Skeletal muscle tissue (tissue), 3 donors: ENCODE measurements at regions not wholly inside any gene's neighbourhood (a gene's known extent, or its start where the extent isn't known, plus 50 kb on each side); places are given as distances from the start of the nearest gene placed in this dataset.

ENCODE experiments used
- H3K27ac ChIP-seq: one replicate; pipeline ENCODE4 v1.7.0; 2013; ENCODE audit warnings: mild to moderate bottlenecking, low read depth, low read length, inconsistent platforms
- H3K27me3 ChIP-seq, 3 donors: one replicate each; pipeline ENCODE4 v1.7.0; 2013; ENCODE audit warnings: low read length in 3 of 3; ENCODE audit not compliant: control insufficient read depth in 3 of 3, insufficient read depth in 3 of 3
- H3K36me3 ChIP-seq, 3 donors: one replicate each; pipeline ENCODE4 v1.7.0; 2013; ENCODE audit warnings: low read length in 3 of 3; ENCODE audit not compliant: control insufficient read depth in 3 of 3, insufficient read depth in 3 of 3
- H3K4me1 ChIP-seq, 3 donors: one replicate each; pipeline ENCODE4 v1.7.0; 2013; ENCODE audit warnings: low read length in 3 of 3, mild to moderate bottlenecking in 3 of 3; ENCODE audit not compliant: control insufficient read depth in 3 of 3, insufficient read depth in 3 of 3
- H3K4me3 ChIP-seq, 3 donors: one replicate each; pipeline ENCODE4 v1.7.0; 2013; ENCODE audit warnings: low read length in 3 of 3
- H3K9ac ChIP-seq, 3 donors: one replicate each; pipeline ENCODE4 v1.7.0; 2013; ENCODE audit warnings: low read length in 3 of 3, mild to moderate bottlenecking in 3 of 3, moderate library complexity in 2 of 3, low read depth in 1 of 3
- H3K9me3 ChIP-seq, 3 donors: one replicate each; pipeline ENCODE4 v1.7.0; 2013; ENCODE audit warnings: low read length in 3 of 3; ENCODE audit not compliant: control insufficient read depth in 3 of 3
- donor health status: Osteomylitis.

GRCh38 chr5:92749943-92750342 is 831.1 kb downstream of the NR2F1-AS1 start:
- Histone ChIP-seq H3K9me3 (no peaks in the 10 kb centered on the region), H3K36me3 (no peaks in the 10 kb centered on the region), H3K27me3 (no peaks in the 10 kb centered on the region), H3K27ac (no peak overlapping the region), H3K4me1 (no peaks in the 10 kb centered on the region), H3K9ac (no peak overlapping the region), H3K4me3 (no peak overlapping the region)

DNA sequence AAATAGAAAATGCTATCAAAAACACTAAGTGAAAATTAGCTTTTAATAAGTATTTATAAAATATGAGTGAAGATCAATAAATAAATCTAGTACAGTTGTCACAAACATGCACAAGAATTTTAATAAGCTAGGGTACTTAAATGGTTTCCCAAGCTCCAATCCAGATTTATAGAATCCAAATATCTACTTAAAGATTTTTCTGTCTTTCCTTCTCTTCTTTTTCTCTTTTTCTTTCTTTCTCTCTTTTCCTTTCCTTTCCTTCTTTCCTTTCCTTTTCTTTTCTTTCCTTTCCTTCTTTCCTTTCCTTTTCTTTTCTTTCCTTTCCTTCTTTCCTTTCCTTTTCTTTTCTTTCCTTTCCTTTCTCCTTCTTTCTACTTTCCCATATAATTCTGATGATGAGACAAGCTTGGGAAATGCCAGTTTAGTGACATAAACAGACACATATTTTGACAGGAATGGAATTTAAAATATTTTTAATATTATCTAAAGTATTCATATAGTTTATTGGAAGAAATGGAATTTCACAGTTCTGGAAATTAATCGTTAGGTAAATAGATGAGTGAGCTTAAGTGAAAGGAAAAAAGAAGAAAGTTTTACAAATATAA is 832.8 kb downstream of the NR2F1-AS1 start:
- no peak overlapping the region for H3K9ac ChIP-seq

GRCh38 chr5:92741906-92742305 is 839.1 kb downstream of the NR2F1-AS1 start:
- no peaks in the 10 kb centered on the region for H3K4me1 ChIP-seq
- no peaks in the 10 kb centered on the region for H3K9me3 ChIP-seq
- H3K4me3 ChIP-seq, result no peak overlapping the region
- no peaks in the 10 kb centered on the region for H3K27me3 ChIP-seq
- no peaks in the 10 kb centered on the region for H3K36me3 ChIP-seq
- no peak overlapping the region for H3K27ac ChIP-seq
- H3K9ac ChIP-seq, result no peak overlapping the region

More for the DNA sequence above, 832.8 kb downstream of the NR2F1-AS1 start:
- H3K4me3 ChIP-seq, result no peak overlapping the region
- H3K4me1 ChIP-seq, result no peaks in the 10 kb centered on the region
- H3K27ac ChIP-seq, result no peak overlapping the region
- H3K36me3 ChIP-seq, result no peaks in the 10 kb centered on the region
- H3K9me3 ChIP-seq, result no peaks in the 10 kb centered on the region
- H3K27me3 ChIP-seq, result no peaks in the 10 kb centered on the region

DNA sequence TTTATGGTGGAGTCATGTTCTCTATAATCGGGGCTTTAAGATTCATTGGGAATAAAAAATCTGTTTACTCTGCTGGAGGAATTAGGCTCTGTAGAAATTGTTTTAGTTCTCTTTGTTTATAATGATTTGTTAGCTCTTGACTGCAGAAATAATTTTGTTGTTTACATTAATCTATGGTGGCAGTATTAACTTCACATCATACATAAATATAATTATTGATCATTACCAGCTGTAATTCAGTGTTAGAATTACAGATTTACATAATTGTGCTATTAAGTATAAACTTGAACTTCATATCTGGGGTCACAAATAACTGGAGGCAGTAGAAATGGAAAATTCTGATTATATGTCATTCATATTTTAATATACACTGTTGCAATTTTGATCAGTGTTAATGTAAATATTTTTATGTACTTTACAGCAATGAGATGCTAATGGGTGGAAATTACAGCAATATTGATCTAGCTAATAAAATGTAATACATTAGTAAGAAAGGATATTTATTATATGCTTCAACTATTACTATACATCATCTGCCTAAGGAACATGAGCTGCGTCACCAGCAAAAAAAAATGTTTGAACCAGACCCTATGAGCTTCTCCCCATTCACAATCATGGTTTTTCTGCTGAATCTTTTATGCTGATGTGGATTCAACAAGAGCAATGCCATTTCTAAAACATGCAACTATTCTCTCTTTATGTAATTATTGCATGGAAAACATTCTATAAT is 846.6 kb downstream of the NR2F1-AS1 start:
- Histone ChIP-seq H3K36me3 (no peaks in the 10 kb centered on the region), H3K4me1 (no peaks in the 10 kb centered on the region), H3K27ac (no peak overlapping the region), H3K4me3 (no peak overlapping the region), H3K9me3 (no peaks in the 10 kb centered on the region), H3K9ac (no peak overlapping the region), H3K27me3 (no peaks in the 10 kb centered on the region)

- H3K9me3 ChIP-seq, result no peaks in the 10 kb centered on the region
- H3K4me1 ChIP-seq, result no peaks in the 10 kb centered on the region
- H3K9ac ChIP-seq, result no peak overlapping the region
- H3K36me3 ChIP-seq, result no peaks in the 10 kb centered on the region
- no peaks in the 10 kb centered on the region for H3K27me3 ChIP-seq
- H3K4me3 ChIP-seq, result no peak overlapping the region
- no peak overlapping the region for H3K27ac ChIP-seq
These were observed 850.5 kb downstream of the NR2F1-AS1 start for GRCh38 chr5:92730486-92730885.

DNA sequence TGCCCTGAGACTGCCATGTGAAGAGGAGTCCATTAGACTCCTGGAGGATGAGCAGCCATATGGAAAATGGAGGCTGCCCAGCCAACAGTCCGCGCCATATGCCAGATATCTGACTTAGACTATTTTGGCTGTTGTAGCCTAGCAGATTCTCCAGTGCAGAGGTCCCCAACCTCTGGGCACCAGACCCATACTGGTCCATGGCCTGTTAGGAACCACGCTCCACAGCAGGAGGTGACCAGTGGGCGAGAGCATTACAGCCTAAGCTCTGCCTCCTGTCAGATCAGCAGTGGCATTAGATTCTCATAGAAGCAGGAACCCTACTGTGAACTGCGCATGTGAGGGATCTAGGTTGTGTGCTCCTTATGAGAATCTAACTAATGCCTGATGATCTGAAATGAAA is 851.9 kb downstream of the NR2F1-AS1 start:
- no peak overlapping the region for H3K27ac ChIP-seq

DNA sequence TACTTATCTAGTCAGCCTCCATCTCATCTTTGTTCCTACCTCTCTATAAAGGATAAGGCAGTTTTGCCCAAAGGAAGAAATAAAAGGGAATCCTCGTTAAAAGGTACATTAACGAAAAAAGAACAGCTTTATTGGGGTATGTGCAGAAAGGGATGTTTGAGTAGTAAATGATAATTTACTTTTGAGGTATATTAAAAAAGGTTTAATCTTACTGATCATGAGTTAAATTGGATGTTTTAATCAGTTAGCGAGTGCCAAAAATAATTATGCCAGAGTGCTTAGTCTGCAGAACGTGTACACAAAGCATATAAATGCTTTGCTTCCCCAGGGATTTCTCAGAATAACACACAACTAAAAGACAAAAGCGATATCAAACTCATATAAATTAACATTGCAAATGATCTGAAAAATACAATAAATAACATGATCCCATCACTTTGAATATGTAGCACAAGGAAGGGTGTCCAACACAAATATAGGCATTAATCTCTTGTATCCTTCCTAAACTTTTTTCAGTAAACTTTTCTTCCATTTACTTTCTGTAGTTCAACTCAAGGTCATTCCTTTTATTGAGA is 865.0 kb downstream of the NR2F1-AS1 start:
- Histone ChIP-seq H3K9ac (no peak overlapping the region), H3K4me1 (no peaks in the 10 kb centered on the region), H3K9me3 (no peaks in the 10 kb centered on the region), H3K36me3 (no peaks in the 10 kb centered on the region), H3K27me3 (no peaks in the 10 kb centered on the region), H3K27ac (no peak overlapping the region), H3K4me3 (no peak overlapping the region)

More for the DNA sequence above, 851.9 kb downstream of the NR2F1-AS1 start:
- H3K4me3 ChIP-seq, result no peak overlapping the region
- no peaks in the 10 kb centered on the region for H3K27me3 ChIP-seq
- no peaks in the 10 kb centered on the region for H3K36me3 ChIP-seq
- H3K9ac ChIP-seq, result no peak overlapping the region
- H3K4me1 ChIP-seq, result no peaks in the 10 kb centered on the region
- no peaks in the 10 kb centered on the region for H3K9me3 ChIP-seq

- H3K4me1 ChIP-seq, result no peaks in the 10 kb centered on the region
- no peaks in the 10 kb centered on the region for H3K27me3 ChIP-seq
- H3K27ac ChIP-seq, result no peak overlapping the region
- H3K36me3 ChIP-seq, result no peaks in the 10 kb centered on the region
- no peaks in the 10 kb centered on the region for H3K9me3 ChIP-seq
- H3K4me3 ChIP-seq, result no peak overlapping the region
- H3K9ac ChIP-seq, result no peak overlapping the region
These were observed 867.2 kb downstream of the NR2F1-AS1 start for GRCh38 chr5:92713826-92714225.

DNA sequence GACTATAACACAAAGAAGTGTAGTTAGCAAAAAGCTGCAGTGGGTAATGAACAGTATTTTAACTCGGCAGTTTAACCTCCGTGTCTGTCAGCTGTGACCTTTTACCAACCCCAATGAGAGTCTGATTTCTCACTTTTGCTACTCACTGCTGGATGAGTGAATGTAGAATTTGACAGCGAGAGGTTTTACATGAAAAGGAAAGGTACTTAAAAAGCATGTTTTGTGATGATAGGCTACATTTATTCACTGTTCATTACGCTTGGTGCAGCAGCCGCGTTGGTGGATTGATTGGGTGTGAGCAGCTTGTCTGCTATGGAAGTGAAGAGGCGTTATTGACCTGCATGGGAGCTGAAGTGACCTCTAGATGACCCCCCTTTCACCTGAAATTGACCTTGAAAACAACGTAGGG is 867.7 kb downstream of the NR2F1-AS1 start:
- no peaks in the 10 kb centered on the region for H3K4me1 ChIP-seq
- no peaks in the 10 kb centered on the region for H3K36me3 ChIP-seq
- no peaks in the 10 kb centered on the region for H3K27me3 ChIP-seq
- no peak overlapping the region for H3K9ac ChIP-seq
- H3K9me3 ChIP-seq, result no peaks in the 10 kb centered on the region
- no peak overlapping the region for H3K27ac ChIP-seq
- no peak overlapping the region for H3K4me3 ChIP-seq

DNA sequence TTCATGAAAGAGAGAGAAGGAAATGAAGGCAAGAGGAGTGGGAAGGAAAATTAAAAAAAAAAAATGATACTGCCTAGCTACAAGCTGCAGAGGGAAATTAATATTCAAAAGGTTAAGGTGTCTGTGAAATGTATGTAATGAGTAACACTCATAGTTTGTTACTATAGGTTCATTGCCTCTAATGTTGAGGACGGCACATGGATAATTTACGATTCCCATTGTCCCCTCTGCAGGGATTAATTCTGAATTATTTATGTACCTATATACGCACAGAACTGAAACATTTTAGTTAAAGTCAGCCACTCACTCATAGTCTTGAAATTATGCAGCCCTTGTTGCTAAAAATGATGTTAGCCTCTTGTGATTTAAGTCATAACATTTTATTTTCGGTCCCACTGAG is 869.1 kb downstream of the NR2F1-AS1 start:
- Histone ChIP-seq H3K4me1 (no peaks in the 10 kb centered on the region), H3K36me3 (no peaks in the 10 kb centered on the region), H3K9ac (no peak overlapping the region), H3K27ac (no peak overlapping the region), H3K4me3 (no peak overlapping the region), H3K9me3 (no peaks in the 10 kb centered on the region), H3K27me3 (no peaks in the 10 kb centered on the region)
